ENCODE measurements at regions not wholly inside any gene's neighbourhood (a gene's known extent, or its start where the extent isn't known, plus 50 kb on each side); places are given as distances from the start of the nearest gene placed in this dataset.

DNA sequence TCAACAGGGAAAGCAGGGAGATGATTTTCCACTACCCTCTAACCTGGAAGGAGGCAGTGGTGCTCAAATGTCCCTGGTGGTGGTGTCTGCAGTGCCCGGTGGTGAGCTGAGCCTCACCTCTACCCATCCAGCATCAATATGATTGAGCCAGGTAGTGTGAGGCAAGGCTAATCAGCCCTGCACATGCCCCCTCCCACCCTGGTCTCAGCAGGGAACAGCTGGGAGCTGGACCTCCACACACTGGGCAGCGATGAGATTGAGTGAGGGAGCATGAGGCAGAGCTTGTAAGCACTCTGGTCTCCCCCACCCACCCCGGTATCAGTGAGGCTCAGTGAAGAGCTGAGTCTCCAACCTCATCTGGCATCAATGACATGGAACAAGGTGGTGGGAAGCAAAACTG, 634.3 kb downstream of the PTPRU start:
- no peak for DNase-seq

DNA sequence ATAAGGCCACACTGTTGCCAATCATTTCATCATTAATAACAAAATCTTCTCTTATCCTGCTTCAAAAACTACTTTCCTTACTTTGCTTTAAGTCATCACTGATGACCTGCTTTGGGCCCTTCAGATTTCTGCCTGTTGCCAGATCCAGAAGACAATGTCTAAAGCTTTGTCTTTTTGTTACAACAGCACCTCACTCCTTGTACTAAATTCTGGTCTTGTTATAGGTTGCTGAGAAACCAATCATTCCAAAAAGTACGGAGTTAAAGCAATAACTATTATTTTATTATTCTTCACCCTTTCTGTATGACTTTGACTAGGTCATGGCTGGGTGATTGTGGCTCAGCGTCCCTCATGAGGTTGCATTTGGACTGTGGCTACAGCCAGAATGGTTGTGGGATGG, 633.5 kb downstream of the PTPRU start:
- no peak for DNase-seq

- no peak for DNase-seq
Observed at GRCh38 chr1:29868944-29869343, 632.6 kb downstream of the PTPRU start.

- no peak for DNase-seq
Observed at GRCh38 chr1:29868096-29868495, 631.8 kb downstream of the PTPRU start.

DNA sequence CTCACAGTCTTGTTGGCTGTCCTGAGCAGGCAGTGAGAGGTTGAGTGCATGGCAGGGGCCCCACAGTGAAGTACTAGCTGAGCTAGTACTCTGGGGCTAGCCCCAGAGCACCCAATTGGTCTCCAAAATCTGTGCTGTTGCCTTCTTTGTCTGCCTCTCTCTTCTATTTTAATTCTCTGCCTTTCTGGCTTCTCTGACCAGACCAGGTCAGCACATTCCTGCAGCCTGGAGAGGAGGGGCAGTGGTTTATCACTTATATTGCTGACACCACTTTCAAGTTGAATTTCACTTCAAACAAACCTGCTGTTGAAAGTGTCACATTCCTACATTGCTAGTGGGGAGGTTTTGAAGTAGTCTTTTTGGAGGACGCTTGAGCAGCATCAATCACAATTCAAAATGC, 628.7 kb downstream of the PTPRU start:
- no peak for DNase-seq

- DNase-seq, result no peak
Observed at GRCh38 chr1:29864431-29865022, 628.2 kb downstream of the PTPRU start.

DNA sequence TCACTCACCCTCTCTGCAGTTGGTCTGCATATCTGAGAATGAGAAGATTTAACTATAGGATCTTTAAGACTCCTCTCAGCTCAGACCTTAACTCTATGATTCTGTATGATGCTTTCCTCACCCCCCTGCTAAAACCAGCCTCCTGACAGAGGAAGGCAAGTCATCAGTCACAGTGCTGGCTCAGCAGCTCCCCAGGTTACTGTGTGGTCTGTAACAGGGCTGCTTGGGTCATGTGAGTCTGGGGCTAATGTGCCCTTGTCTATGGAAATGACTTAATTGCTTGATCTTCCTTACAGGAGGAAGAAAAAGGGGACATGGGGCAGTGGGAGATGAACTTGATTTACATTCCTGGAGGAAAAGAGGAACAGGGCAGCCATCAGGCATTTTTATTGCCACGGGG, 625.6 kb downstream of the PTPRU start:
- DNase-seq, result no peak

DNA sequence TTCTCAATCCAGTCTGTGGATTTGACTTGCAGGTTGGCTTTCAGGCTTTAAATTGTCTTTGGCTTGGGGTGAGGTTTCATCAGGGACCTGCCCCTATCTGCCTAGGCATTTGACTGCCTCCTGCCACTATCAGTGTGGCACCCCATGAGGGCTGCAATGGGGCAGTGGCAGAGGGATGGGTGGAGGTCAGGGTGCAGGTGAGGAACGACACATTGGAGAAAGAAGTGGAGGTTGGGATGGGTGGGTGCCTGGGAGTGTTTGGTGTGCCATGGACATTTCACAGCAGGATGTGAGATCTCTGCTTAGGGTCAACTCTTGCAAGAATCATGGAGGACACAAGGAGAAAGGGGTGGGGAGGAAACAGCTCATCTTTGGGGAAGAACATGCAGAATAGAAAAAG, 625.1 kb downstream of the PTPRU start:
- DNase-seq, result no peak

DNA sequence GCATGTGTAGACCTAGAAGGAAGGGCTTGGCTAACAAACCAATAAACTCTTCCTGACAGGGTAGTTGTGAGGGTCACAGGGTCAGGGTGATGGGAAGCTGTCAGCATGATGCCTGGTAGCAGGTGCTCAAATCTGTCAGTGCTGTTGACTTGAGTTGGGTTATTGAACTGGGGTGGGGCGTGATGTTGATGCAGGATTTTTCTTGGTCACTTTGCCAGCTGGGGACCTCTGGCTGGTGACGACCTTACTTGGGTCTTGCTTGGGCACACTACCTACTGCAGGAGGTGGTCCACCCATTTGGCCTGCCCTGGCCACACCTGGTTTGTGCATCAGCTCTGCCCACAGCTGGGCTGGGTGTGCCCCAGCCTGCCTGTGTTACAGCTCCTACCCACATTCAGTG, 624.4 kb downstream of the PTPRU start:
- no peak for DNase-seq

GRCh38 chr1:29860056-29860455, 623.7 kb downstream of the PTPRU start:
- DNase-seq, result no peak

DNA sequence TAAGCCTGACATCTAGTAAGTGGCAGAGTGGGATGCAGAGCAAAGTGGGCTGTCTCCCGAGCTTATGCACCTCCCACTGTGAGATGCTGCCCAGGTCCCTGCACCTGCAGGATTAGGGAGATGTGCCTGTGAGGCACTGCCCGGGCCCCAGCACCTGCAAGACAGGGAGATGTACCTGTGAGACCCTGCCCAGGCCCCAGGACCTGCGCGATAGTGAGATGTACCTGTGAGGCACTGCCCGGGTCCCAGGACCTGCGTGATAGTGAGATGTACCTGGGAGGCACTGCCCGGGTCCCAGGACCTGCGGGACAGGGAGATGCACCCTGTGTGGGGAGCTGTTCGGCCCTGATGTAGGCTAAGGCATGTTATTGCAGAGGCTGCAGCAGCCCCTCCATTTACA, 622.8 kb downstream of the PTPRU start:
- no peak for DNase-seq

- DNase-seq, result no peak
Observed at GRCh38 chr1:29858646-29859045, 622.3 kb downstream of the PTPRU start.

DNA sequence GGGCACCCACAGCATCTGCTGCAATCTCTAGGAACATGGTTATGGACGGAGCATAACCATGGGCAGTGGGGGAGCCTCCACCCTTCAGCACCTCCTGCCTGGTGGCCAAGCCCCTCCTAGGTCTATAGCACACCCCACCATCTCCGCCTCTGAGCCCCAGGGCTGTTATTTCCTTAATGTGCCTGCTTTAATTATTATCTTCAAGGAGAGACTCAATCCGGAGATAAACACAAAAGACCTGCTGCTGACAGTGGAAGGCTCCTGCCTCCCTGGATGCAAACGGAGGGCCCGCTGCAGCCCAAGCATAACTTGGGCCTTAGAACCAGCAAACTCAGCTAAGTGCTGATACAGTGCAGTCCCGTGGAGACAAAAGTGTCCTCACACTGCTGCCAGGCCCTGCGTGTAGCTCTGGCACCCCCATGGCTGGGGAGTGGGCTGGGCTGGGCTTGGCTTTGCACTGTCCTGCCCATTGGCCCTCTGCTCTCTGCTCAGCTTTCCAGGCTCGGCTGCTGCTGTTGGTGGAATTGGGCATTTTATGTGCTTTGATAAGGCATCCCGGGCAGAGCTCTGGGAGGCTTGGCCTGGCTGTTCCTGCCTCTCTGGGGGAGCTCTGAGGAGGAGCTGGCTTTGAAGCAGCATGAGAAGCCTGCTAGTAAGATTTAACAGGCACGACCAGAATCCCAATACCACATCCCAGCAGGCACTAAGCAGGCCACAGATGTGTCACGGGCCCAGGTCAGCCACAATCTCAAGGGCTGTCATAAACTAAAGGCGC, 620.2 kb downstream of the PTPRU start:
- DNase-seq, result no peak

- DNase-seq, result no peak
Observed at GRCh38 chr1:29855561-29856160, 619.3 kb downstream of the PTPRU start.

GRCh38 chr1:29854700-29855276, 618.5 kb downstream of the PTPRU start:
- DNase-seq, result no peak

- DNase-seq, result no peak
Observed at GRCh38 chr1:29853716-29854330, 617.5 kb downstream of the PTPRU start.

DNA sequence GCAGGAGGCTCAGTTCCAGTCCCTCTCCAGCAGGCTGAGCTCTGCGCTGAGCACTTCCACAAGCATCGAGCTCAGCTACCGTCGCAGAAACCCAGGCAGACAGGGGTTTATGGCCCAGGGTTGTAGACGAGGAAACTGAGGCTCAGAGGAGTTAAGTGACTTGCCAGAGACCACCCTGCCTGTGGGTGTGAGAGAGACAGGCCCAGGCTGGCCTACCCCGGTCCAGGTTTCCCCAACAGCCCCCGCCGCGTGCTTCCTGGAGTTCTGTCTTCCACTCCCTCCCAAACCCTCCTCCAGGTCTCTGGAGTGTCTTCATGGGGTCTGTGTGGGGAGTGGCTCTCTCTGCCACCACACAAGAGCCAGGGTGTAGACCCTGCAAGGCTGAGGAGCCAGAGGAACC, 615.9 kb downstream of the PTPRU start:
- DNase-seq, result no peak

DNA sequence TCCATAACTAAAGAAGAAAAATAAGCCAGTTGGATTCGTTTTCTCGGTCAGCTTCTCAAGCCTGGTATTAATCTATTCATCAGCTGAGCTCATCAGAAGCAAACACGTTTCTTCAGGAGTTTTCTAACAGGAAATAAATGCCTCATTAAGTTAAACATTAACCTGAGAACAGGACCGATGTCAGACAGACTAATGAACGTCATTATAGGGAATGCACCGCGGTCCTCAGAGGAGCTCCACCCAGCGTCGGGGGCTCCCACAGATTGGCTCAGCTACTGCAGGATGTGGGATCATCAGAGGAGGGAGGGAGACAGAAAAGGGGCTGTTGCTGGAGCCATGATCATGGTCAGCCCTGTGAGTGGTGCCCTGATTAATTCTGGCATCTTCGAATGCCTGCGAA, 615.4 kb downstream of the PTPRU start:
- DNase-seq, result no peak

- no peak for DNase-seq
Observed at GRCh38 chr1:29849991-29850757, 613.9 kb downstream of the PTPRU start.

DNA sequence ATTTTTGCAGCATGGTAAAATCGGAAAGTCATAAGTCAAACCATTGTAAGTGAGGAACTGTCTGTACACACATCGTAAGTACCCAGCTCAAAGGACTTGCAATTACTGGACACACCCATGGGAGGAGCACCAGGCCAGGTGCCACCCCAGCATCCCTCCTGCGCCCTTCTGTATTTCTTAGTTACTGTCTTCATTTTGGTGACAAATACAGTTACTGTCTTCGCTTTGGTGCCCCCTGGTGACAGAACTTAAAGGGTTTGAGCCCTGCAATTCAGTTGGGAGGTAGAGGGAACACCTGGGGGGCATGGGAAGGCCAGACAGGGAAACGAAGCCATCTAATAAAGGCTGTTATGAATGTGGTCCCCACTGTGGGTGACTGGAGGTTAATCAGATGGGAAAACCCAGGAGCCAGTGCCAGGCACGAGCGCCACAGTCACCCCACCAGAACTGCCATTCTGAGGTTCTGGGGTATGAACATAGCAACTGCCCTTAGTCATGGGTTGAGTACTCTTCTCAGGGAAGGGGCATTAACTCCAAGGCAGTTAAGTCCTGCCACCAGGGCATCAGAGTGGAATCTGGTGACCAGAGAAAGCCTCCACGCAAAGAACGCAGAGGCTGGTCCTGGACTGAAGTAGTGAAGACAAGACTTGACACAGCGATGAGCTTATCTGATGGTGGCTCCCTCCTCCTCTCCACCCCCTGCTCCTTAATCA, 612.9 kb downstream of the PTPRU start:
- peak; percentile 20 to 36 for DNase-seq

DNA sequence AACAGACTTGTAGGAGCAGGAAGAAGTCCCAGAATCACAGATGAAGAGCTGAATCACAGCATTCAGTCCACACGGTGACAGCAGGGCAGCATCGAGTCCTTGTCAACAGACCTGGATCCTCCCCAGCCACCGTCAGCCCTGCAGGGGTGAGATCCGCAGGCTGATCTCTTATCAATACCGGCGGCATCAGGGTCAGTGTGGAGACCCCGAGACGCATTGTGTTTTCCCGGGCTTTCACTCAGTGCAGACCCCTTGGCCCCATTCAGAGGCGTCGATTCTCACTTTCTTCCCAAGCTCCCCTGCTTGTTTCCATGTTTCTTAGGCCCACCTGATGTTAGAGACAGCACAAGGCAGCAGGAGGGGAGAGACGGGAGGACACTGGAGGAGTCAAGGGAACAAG, 609.6 kb downstream of the PTPRU start:
- no peak for DNase-seq

GRCh38 chr1:29842130-29842529, 605.8 kb downstream of the PTPRU start:
- DNase-seq, result no peak

Measured in CD4-positive, alpha-beta T cell treated with Interleukin-1 beta for 1 hour (primary cell).